ENCODE measurements at regions not wholly inside any gene's neighbourhood (a gene's known extent, or its start where the extent isn't known, plus 50 kb on each side); places are given as distances from the start of the nearest gene placed in this dataset.

DNA sequence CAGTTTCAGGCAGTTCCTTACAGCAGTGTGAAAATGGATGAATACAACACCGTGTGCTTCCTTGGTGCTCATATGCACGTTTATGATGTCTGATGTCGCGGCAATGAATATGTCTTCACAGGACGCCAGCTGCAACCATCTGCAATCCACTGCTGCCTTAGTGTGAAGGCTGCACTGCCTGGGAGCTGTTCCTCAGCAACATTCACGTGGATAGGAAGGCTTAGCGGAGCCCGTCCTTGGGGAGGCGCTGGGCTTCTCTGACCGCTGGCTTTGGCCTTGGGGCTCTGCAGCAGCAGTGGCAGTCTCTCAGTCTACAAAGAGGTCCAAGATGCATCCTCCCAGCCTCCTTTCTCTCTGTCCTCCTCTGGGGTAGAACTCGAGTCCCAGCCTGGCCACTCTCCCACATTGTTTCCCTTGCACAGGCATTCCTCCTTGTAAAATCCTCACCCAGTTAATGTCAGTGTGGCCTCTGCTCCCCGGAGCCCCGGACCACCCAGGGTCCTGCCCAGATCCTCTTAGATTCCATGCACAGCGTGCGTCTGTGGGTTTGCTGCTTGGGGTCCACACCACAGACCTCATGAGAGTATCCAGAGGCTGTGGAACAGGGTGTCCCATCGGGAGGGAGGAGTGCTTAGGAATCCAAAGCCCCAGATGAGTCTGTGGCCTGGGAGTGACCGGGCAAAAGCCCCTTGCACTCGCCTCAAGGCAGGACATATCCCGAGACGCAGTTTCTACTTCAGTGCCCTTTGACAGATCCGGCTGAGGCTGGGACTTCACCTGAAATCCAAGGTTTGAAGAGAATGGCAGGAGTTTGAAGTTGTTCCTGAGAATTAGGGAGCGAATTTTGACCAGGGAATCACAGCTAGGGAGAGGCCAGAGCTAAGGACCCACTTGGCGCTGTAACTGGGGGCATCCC lies 181.3 kb downstream of the THBS2 start:
- no peak for TF ChIP-seq POLR2A (IDR thresholded peaks at IDR 0.05; ENCODE audit: low read depth, low read length)
- TF ChIP-seq TAF1 (IDR thresholded peaks at IDR 0.05; ENCODE audit: borderline replicate concordance, low read depth, low read length): no peak

Measured in GM12892 (cell line).